ENCODE measurements at regions not wholly inside any gene's neighbourhood (a gene's known extent, or its start where the extent isn't known, plus 50 kb on each side); places are given as distances from the start of the nearest gene placed in this dataset.

GRCh38 chr17:65442691-65443090 is 118.8 kb downstream of the AXIN2 start:
- no peak for DNase-seq

GRCh38 chr17:65442250-65442649 is 119.2 kb downstream of the AXIN2 start:
- no peak for DNase-seq

GRCh38 chr17:65441053-65441605 is 120.3 kb downstream of the AXIN2 start:
- no peak for DNase-seq

- DNase-seq: no peak
These were observed 122.6 kb downstream of the AXIN2 start for GRCh38 chr17:65438708-65439294.

- DNase-seq: no peak
These were observed 123.3 kb downstream of the AXIN2 start for GRCh38 chr17:65438173-65438572.

- no peak for DNase-seq
These were observed 124.6 kb downstream of the AXIN2 start for GRCh38 chr17:65436871-65437270.

- no peak for DNase-seq
These were observed 126.6 kb downstream of the AXIN2 start for GRCh38 chr17:65434878-65435277.

GRCh38 chr17:65434251-65434650 is 127.2 kb downstream of the AXIN2 start:
- no peak for DNase-seq

- no peak for DNase-seq
These were observed 127.9 kb downstream of the AXIN2 start for GRCh38 chr17:65433592-65433991.

GRCh38 chr17:65433157-65433556 is 128.3 kb downstream of the AXIN2 start:
- no peak for DNase-seq

GRCh38 chr17:65431116-65431515 is 130.3 kb downstream of the AXIN2 start:
- no peak for DNase-seq

GRCh38 chr17:65430209-65430833 is 131.1 kb downstream of the AXIN2 start:
- DNase-seq: no peak

GRCh38 chr17:65423346-65424140 is 137.9 kb downstream of the AXIN2 start:
- no peak for DNase-seq

- DNase-seq: no peak
These were observed 142.8 kb downstream of the AXIN2 start for GRCh38 chr17:65418622-65419021.

- DNase-seq: no peak
These were observed 143.8 kb downstream of the AXIN2 start for GRCh38 chr17:65417406-65418221.

- DNase-seq: no peak
These were observed 145.5 kb downstream of the AXIN2 start for GRCh38 chr17:65415991-65416390.

GRCh38 chr17:65413390-65413789 is 148.1 kb downstream of the AXIN2 start:
- DNase-seq: no peak

GRCh38 chr17:65409381-65409780 is 152.1 kb downstream of the AXIN2 start:
- no peak for DNase-seq

GRCh38 chr17:65408050-65408449 is 153.4 kb downstream of the AXIN2 start:
- no peak for DNase-seq

- no peak for DNase-seq
These were observed 154.4 kb downstream of the AXIN2 start for GRCh38 chr17:65407017-65407416.

GRCh38 chr17:65406552-65406951 is 154.9 kb downstream of the AXIN2 start:
- DNase-seq: no peak

GRCh38 chr17:65405563-65405962 is 155.9 kb downstream of the AXIN2 start:
- no peak for DNase-seq

GRCh38 chr17:65404761-65405160 is 156.7 kb downstream of the AXIN2 start:
- no peak for DNase-seq

All from central memory CD4-positive, alpha-beta T cell (primary cell).